Mesenchymal stem cell (in vitro differentiated cells and primary cell): ENCODE measurements at regions not wholly inside any gene's neighbourhood (a gene's known extent, or its start where the extent isn't known, plus 50 kb on each side); places are given as distances from the start of the nearest gene placed in this dataset.

ENCODE experiments used
- DNase-seq: peaks from one replicate; pipeline ENCODE4 v3.0.0-alpha.2; 2013
- H2AFZ ChIP-seq: one replicate; pipeline ENCODE4 v1.6.1; 2013; ENCODE audit warnings: low read depth, mild to moderate bottlenecking, control low read depth, inconsistent platforms, low read length, moderate library complexity
- H2AK5ac ChIP-seq: 2 replicates; pipeline ENCODE4 v1.6.1; 2013; ENCODE audit warnings: low read length, moderate library complexity, mild to moderate bottlenecking, inconsistent platforms; ENCODE audit not compliant: severe bottlenecking
- H2BK120ac ChIP-seq: one replicate; pipeline ENCODE4 v1.6.1; 2013; ENCODE audit warnings: low read depth, mild to moderate bottlenecking, inconsistent platforms, low read length, moderate library complexity
- H2BK12ac ChIP-seq, 2 experiments: one replicate each; pipeline ENCODE4 v1.6.1; 2013; ENCODE audit warnings: inconsistent platforms in 2 of 2, low read length in 2 of 2, mild to moderate bottlenecking in 2 of 2, moderate library complexity in 2 of 2, control low read depth in 1 of 2
- H2BK15ac ChIP-seq: one replicate; pipeline ENCODE4 v1.6.1; 2013; ENCODE audit warnings: mild to moderate bottlenecking, low read depth, inconsistent platforms; ENCODE audit not compliant: poor library complexity, severe bottlenecking
- H2BK5ac ChIP-seq: 2 replicates; pipeline ENCODE4 v1.6.1; 2013; ENCODE audit warnings: low read depth, mild to moderate bottlenecking, low read length, control low read depth, inconsistent platforms; ENCODE audit not compliant: poor library complexity, severe bottlenecking
- H3K14ac ChIP-seq, 2 experiments: one replicate each; pipeline ENCODE4 v1.6.1; 2013; ENCODE audit warnings: inconsistent platforms in 2 of 2, low read length in 2 of 2, control low read depth in 1 of 2, mild to moderate bottlenecking in 1 of 2, moderate library complexity in 1 of 2
- H3K18ac ChIP-seq, 2 experiments: one replicate each; pipeline ENCODE4 v1.6.1; 2013; ENCODE audit warnings: inconsistent platforms in 2 of 2, low read length in 2 of 2, control low read depth in 1 of 2, low read depth in 1 of 2, mild to moderate bottlenecking in 1 of 2
- H3K23ac ChIP-seq, 2 experiments: one replicate each; pipeline ENCODE4 v1.6.1; 2013; ENCODE audit warnings: inconsistent platforms in 2 of 2, low read length in 2 of 2, mild to moderate bottlenecking in 2 of 2, moderate library complexity in 2 of 2, control low read depth in 1 of 2
- H3K27ac ChIP-seq: 2 replicates; pipeline ENCODE4 v1.5.1; 2013; ENCODE audit warnings: mild to moderate bottlenecking, moderate library complexity, low read length, control low read depth, inconsistent platforms; ENCODE audit not compliant: poor library complexity, severe bottlenecking
- H3K27me3 ChIP-seq, 2 experiments: 2 replicates each; pipeline versions ENCODE4 v1.6.1 to v1.7.0; 2013; ENCODE audit warnings: low read length in 2 of 2, mild to moderate bottlenecking in 2 of 2, moderate library complexity in 2 of 2, control low read depth in 1 of 2, inconsistent platforms in 1 of 2; ENCODE audit not compliant: control insufficient read depth in 1 of 2, insufficient read depth in 1 of 2
- H3K36me3 ChIP-seq, 2 experiments: 2 replicates each; pipeline versions ENCODE4 v1.6.1 to v1.7.0; 2013; ENCODE audit warnings: low read length in 2 of 2, control low read depth in 1 of 2, inconsistent platforms in 1 of 2, low read depth in 1 of 2, mild to moderate bottlenecking in 1 of 2; ENCODE audit not compliant: insufficient read depth in 2 of 2, control insufficient read depth in 1 of 2
- H3K4ac ChIP-seq, 2 experiments: one replicate each; pipeline ENCODE4 v1.6.1; 2013; ENCODE audit warnings: inconsistent platforms in 2 of 2, low read length in 2 of 2, mild to moderate bottlenecking in 2 of 2, moderate library complexity in 2 of 2, control low read depth in 1 of 2, low read depth in 1 of 2
- H3K4me1 ChIP-seq: 2 replicates; pipeline ENCODE4 v1.6.1; 2013; ENCODE audit warnings: low read depth, low read length, control low read depth; ENCODE audit not compliant: control insufficient read depth, insufficient read depth
- H3K4me2 ChIP-seq: 2 replicates; pipeline ENCODE4 v1.6.1; 2013; ENCODE audit warnings: low read length, mild to moderate bottlenecking, inconsistent platforms; ENCODE audit not compliant: poor library complexity, severe bottlenecking
- H3K4me3 ChIP-seq, 2 experiments: 2 replicates each; pipeline versions ENCODE4 v1.5.1 to v1.7.0; 2013; ENCODE audit warnings: low read length in 2 of 2, mild to moderate bottlenecking in 2 of 2, control low read depth in 1 of 2, low read depth in 1 of 2; ENCODE audit not compliant: insufficient read depth in 1 of 2
- H3K79me1 ChIP-seq: replicated peaks from 2 replicates; pipeline ENCODE4 v1.6.1; 2013; ENCODE audit warnings: mild to moderate bottlenecking, control low read depth, low read length, inconsistent platforms; ENCODE audit not compliant: poor library complexity, severe bottlenecking
- H3K9ac ChIP-seq: 2 replicates; pipeline ENCODE4 v1.7.0; 2013; ENCODE audit warnings: mild to moderate bottlenecking, low read length, moderate library complexity
- H3K9me3 ChIP-seq: 2 replicates; pipeline ENCODE4 v1.7.0; 2013; ENCODE audit warnings: mild to moderate bottlenecking, low read length; ENCODE audit not compliant: control insufficient read depth
- H4K8ac ChIP-seq: one replicate; pipeline ENCODE4 v1.6.1; 2013; ENCODE audit warnings: inconsistent platforms, mild to moderate bottlenecking, low read length, moderate library complexity
- H4K91ac ChIP-seq: one replicate; pipeline ENCODE4 v1.6.1; 2013; ENCODE audit warnings: mild to moderate bottlenecking, low read length, inconsistent platforms
- WGBS: methylation state at CpG from one replicate; pipeline ENCODE4 v1.1.7; 2013; ENCODE audit warnings: mixed read lengths; 5-methylcytosine and 5-hydroxymethylcytosine counted together

DNA sequence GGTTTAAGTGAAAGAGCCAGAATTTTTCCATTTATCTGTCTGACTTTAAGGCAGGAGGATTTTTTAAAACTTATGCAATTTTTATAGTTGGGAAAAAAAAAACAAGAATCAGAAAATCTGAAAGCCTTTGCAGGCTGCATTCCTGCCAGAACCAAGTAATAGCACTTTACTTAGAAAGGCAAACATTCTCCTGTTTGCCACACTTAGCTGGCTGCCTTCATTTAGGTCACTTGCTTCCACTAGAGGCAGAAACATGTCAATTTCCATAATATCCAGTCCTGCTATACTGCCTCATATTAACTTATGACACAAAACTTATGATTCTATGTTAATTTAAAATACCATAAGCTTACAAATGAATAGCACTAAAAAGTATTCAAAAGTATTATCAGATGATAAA, 425.8 kb downstream of the FRK start:
- no peak overlapping the region for H2AFZ ChIP-seq
- H2BK5ac ChIP-seq: no peak overlapping the region
- DNase-seq: no peak
- no peak overlapping the region for H3K4ac ChIP-seq
- no peak overlapping the region for H3K14ac ChIP-seq
- no peaks in the 10 kb centered on the region for H3K79me1 ChIP-seq
- no peak overlapping the region for H3K4me2 ChIP-seq
- no peaks in the 10 kb centered on the region for H3K36me3 ChIP-seq
- no peak overlapping the region for H3K18ac ChIP-seq
- no peak overlapping the region for H2BK12ac ChIP-seq
- H2BK15ac ChIP-seq: no peak overlapping the region
- no peaks in the 10 kb centered on the region for H3K27me3 ChIP-seq
- no peak overlapping the region for H4K8ac ChIP-seq
- no peak overlapping the region for H2BK120ac ChIP-seq
- no peak overlapping the region for H3K23ac ChIP-seq
- H3K27ac ChIP-seq: no peak overlapping the region
- H3K9ac ChIP-seq: no peak overlapping the region
- no peaks in the 10 kb centered on the region for H3K4me1 ChIP-seq
- no peak overlapping the region for H2AK5ac ChIP-seq
- no peak overlapping the region for H3K4me3 ChIP-seq
- H3K9me3 ChIP-seq: no peaks in the 10 kb centered on the region
- no peak overlapping the region for H4K91ac ChIP-seq

DNA sequence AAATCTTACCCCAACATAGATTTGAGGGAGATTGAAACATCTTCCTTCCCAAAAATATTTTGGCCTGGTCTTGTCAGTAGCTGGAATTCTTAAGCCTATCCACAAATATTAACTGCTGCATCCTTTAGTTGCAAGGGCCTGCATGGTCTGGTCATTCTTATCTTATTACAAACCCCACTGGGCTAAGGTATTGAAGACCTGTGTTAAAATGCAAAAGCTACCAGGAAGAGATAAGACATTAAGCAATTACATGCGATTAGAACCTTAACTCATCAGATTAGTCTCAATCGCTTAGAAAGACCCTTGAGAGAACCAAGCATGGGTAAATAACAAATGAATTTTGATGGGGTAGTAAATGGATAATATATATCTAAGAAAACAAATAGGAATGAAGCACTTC, 426.6 kb downstream of the FRK start:
- no peak overlapping the region for H2BK120ac ChIP-seq
- H3K23ac ChIP-seq: no peak overlapping the region
- H3K36me3 ChIP-seq: no peaks in the 10 kb centered on the region
- H2BK5ac ChIP-seq: no peak overlapping the region
- no peak overlapping the region for H3K18ac ChIP-seq
- H3K79me1 ChIP-seq: no peaks in the 10 kb centered on the region
- WGBS: no CpG with 5 or more reads among the region's 2 CpGs
- no peak overlapping the region for H3K27ac ChIP-seq
- H3K9me3 ChIP-seq: no peaks in the 10 kb centered on the region
- no peak overlapping the region for H2BK12ac ChIP-seq
- DNase-seq: no peak
- H2AK5ac ChIP-seq: no peak overlapping the region
- H3K4me2 ChIP-seq: no peak overlapping the region
- H3K4me1 ChIP-seq: no peaks in the 10 kb centered on the region
- no peak overlapping the region for H3K9ac ChIP-seq
- H3K4me3 ChIP-seq: no peak overlapping the region
- H2BK15ac ChIP-seq: no peak overlapping the region
- H3K27me3 ChIP-seq: no peaks in the 10 kb centered on the region
- H3K4ac ChIP-seq: no peak overlapping the region
- no peak overlapping the region for H2AFZ ChIP-seq
- no peak overlapping the region for H4K8ac ChIP-seq
- no peak overlapping the region for H4K91ac ChIP-seq
- no peak overlapping the region for H3K14ac ChIP-seq

DNA sequence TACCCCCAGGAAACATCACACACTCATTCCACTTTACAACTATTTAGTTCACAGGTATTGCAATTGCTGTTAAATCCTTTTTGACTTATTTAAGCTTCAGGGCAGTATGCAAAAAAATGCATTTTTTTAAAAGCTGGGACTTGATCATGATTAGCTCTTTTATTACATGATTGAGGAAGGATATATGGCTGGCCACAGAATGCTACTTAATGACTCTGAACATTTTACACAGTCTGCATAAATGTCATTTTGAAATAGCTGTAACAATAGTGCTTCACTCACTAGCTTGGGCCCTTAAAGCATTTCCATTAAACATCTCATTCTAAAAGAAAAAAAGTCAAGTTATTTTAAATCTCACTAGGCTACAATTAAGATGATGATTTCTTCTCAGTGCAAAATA, 429.7 kb downstream of the FRK start:
- no peak overlapping the region for H4K91ac ChIP-seq
- no peak overlapping the region for H3K4ac ChIP-seq
- H3K23ac ChIP-seq: no peak overlapping the region
- H2BK15ac ChIP-seq: no peak overlapping the region
- no peak overlapping the region for H2AFZ ChIP-seq
- H2AK5ac ChIP-seq: no peak overlapping the region
- no peak overlapping the region for H2BK12ac ChIP-seq
- H3K9me3 ChIP-seq: peaks cover 3% of the 10 kb centered on the region
- no peak overlapping the region for H3K18ac ChIP-seq
- H2BK120ac ChIP-seq: no peak overlapping the region
- no peaks in the 10 kb centered on the region for H3K36me3 ChIP-seq
- H3K4me3 ChIP-seq: no peak overlapping the region
- H3K4me1 ChIP-seq: no peaks in the 10 kb centered on the region
- no peak overlapping the region for H3K4me2 ChIP-seq
- DNase-seq: no peak
- no peak overlapping the region for H3K27ac ChIP-seq
- no peak overlapping the region for H4K8ac ChIP-seq
- no peak overlapping the region for H2BK5ac ChIP-seq
- no peaks in the 10 kb centered on the region for H3K79me1 ChIP-seq
- H3K27me3 ChIP-seq: no peaks in the 10 kb centered on the region
- H3K9ac ChIP-seq: no peak overlapping the region
- H3K14ac ChIP-seq: no peak overlapping the region

DNA sequence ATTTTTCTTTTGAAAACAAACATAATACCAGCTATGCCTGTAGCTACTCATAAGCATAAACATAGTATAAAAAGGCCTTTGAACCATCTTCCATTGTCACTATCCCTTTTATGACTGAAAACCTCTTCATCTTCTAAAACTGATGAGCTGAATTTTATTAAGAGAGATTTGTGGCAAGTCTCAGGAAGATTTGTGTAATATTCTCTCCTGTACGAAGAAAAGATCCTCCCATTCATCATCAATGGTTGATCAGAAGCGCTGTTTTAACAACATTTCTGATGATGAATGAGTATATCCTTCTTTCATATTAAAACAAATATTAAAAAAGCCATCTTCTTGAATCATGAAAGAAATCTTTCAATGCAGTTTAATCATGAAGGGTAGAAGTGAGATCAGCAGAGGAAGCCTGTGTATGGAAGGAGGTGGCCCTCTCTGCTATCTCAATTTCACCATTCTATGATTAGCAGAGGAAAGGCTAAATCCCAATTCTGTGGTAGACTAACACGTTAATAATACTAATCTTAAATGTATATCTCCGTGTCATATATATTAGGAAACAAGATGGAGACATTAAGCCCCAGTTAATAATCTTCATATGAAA, 430.2 kb downstream of the FRK start:
- Histone ChIP-seq H2AFZ (no peak overlapping the region), H3K36me3 (no peaks in the 10 kb centered on the region), H2BK15ac (no peak overlapping the region), H3K4ac (no peak overlapping the region), H3K4me2 (no peak overlapping the region), H3K23ac (no peak overlapping the region), H4K91ac (no peak overlapping the region), H3K14ac (no peak overlapping the region), H3K9ac (no peak overlapping the region), H2BK12ac (no peak overlapping the region), H3K27me3 (no peaks in the 10 kb centered on the region), H3K27ac (no peak overlapping the region), H3K4me1 (no peaks in the 10 kb centered on the region), H3K79me1 (no peaks in the 10 kb centered on the region), H4K8ac (no peak overlapping the region), H3K4me3 (no peak overlapping the region), H2BK120ac (no peak overlapping the region), H2AK5ac (no peak overlapping the region), H3K18ac (no peak overlapping the region), H2BK5ac (no peak overlapping the region), H3K9me3 (peaks cover 3% of the 10 kb centered on the region)
- WGBS: 100% methylated on average over 1 of the region's 4 CpGs
- no peak for DNase-seq
